HG03060 (cell line): ENCODE measurements at regions not wholly inside any gene's neighbourhood (a gene's known extent, or its start where the extent isn't known, plus 50 kb on each side); places are given as distances from the start of the nearest gene placed in this dataset.

Experiments
- ATAC-seq: cut with Tn5 transposase; IDR thresholded peaks from one replicate; pipeline ENCODE4 v1.9.1; 2021; ENCODE audit warnings: low read depth, moderate number of reproducible peaks; ENCODE audit not compliant: unreplicated experiment

GRCh38 chr2:44877417-44877816, 64.1 kb upstream of the SIX3 start:
- no peak for ATAC-seq

GRCh38 chr2:44879269-44880124, 62.0 kb upstream of the SIX3 start:
- ATAC-seq = no peak

GRCh38 chr2:44880125-44880483, 61.4 kb upstream of the SIX3 start:
- no peak for ATAC-seq

- ATAC-seq = no peak
These were observed 59.6 kb upstream of the SIX3 start for GRCh38 chr2:44881856-44882255.

- ATAC-seq = no peak
These were observed 58.1 kb upstream of the SIX3 start for GRCh38 chr2:44883356-44883755.

- no peak for ATAC-seq
These were observed 57.3 kb upstream of the SIX3 start for GRCh38 chr2:44884231-44884630.

- no peak for ATAC-seq
These were observed 56.8 kb upstream of the SIX3 start for GRCh38 chr2:44884677-44885076.

GRCh38 chr2:44886414-44886813, 55.1 kb upstream of the SIX3 start:
- ATAC-seq = no peak

GRCh38 chr2:44889096-44889495, 52.4 kb upstream of the SIX3 start:
- no peak for ATAC-seq
